HCT116 (cell line): ENCODE measurements at regions not wholly inside any gene's neighbourhood (a gene's known extent, or its start where the extent isn't known, plus 50 kb on each side); places are given as distances from the start of the nearest gene placed in this dataset.

Source experiments
- ATAC-seq: fragments of 200-7000 bp; cut with Tn5 transposase; 2 replicates; pipeline ENCODE4 v1.9.1; 2020; ENCODE audit warnings: mild to moderate bottlenecking, moderate library complexity
- BruUV-seq: library from RNA; stranded (reverse); fragments of 400-500 nt; replicated peaks from 2 replicates; lab custom pipeline; 2021; lab: Mats Ljungman, UMichigan
- CTCF ChIA-PET: fragments of 300-600 bp; sonication (Branson Sonifier 250); formaldehyde crosslinking; loops from one replicate; lab custom pipeline; 2021; ENCODE audit warnings: antibody characterized with exemption; lab: Charles Lee
- POLR2A ChIA-PET: fragments of 300-600, 350-600 bp; sonication (Branson Sonifier 250); formaldehyde crosslinking; loops from one replicate; lab custom pipeline; 2021; ENCODE audit warnings: antibody characterized with exemption; lab: Charles Lee
- RAD21 ChIA-PET, 2 experiments: fragments of 300-600 bp; sonication (Branson Sonifier 250); formaldehyde crosslinking; loops; one replicate each; lab custom pipeline; 2023; ENCODE audit warnings: low total read pairs in 2 of 2; ENCODE audit not compliant: uncharacterized antibody in 2 of 2, unreplicated experiment in 2 of 2, low non-redundant PET in 1 of 2; lab: Charles Lee
- DNase-seq: peaks from one replicate; pipeline ENCODE4 v3.0.0-alpha.2; 2010; ENCODE audit warnings: low read depth, low spot score
- H2AFZ ChIP-seq: fragments of 200-600 bp; shearing (Covaris generic), sonication (generic); 2 replicates; pipeline ENCODE4 v1.6.1; 2017; ENCODE audit warnings: low read depth, mixed run types, mixed read lengths, antibody characterized with exemption, low read length; ENCODE audit not compliant: poor library complexity, severe bottlenecking
- H3K27ac ChIP-seq: 2 replicates; pipeline ENCODE4 v1.5.1; 2012; ENCODE audit warnings: low read depth, low read length
- H3K27me3 ChIP-seq: fragments of 200-600 bp; sonication (generic); 2 replicates; pipeline ENCODE4 v1.6.1; 2016; ENCODE audit warnings: mixed run types, low read length, mixed read lengths; ENCODE audit not compliant: insufficient read depth
- H3K36me3 ChIP-seq, 2 experiments: fragments of 200-500 bp in 1 of 2; fragments of 200-600 bp in 1 of 2; sonication (Bioruptor generic) in 1 of 2; sonication (generic) in 1 of 2; 2 replicates each; pipeline versions ENCODE4 v1.5.1 to v1.6.1; 2014 to 2016; ENCODE audit warnings: low read length in 2 of 2, inconsistent platforms in 1 of 2, mixed read lengths in 1 of 2, mixed run types in 1 of 2; ENCODE audit not compliant: insufficient read depth in 2 of 2, control insufficient read depth in 1 of 2
- H3K4me1 ChIP-seq, 2 experiments: fragments of 200-600 bp in 1 of 2; sonication (generic) in 1 of 2; 2 replicates each; pipeline versions ENCODE4 v1.5.1 to v1.6.1; 2012 to 2017; ENCODE audit warnings: low read length in 2 of 2, inconsistent platforms in 1 of 2, mild to moderate bottlenecking in 1 of 2, mixed read lengths in 1 of 2, mixed run types in 1 of 2, moderate library complexity in 1 of 2; ENCODE audit not compliant: insufficient read depth in 2 of 2, control insufficient read depth in 1 of 2
- H3K4me2 ChIP-seq: fragments of 200-600 bp; sonication (generic); 2 replicates; pipeline ENCODE4 v1.6.1; 2017; ENCODE audit warnings: mixed run types, low read length, mixed read lengths
- H3K4me3 ChIP-seq, 2 experiments: fragments of 200-600 bp in 1 of 2; sonication (generic) in 1 of 2; replicated peaks in 1 of 2; 2 replicates each; pipeline ENCODE4 v1.5.1; 2011 to 2016; ENCODE audit warnings: low read length in 2 of 2, control low read depth in 1 of 2, low read depth in 1 of 2, mild to moderate bottlenecking in 1 of 2, mixed read lengths in 1 of 2, mixed run types in 1 of 2
- H3K79me2 ChIP-seq: fragments of 200-600 bp; sonication (generic); 2 replicates; pipeline ENCODE4 v1.6.1; 2017; ENCODE audit warnings: mild to moderate bottlenecking, mixed run types, low read length, moderate library complexity, mixed read lengths; ENCODE audit not compliant: insufficient read depth
- H3K9ac ChIP-seq: fragments of 200-600 bp; sonication (generic); 2 replicates; pipeline ENCODE4 v1.6.1; 2016; ENCODE audit warnings: low read length, mixed read lengths
- H3K9me2 ChIP-seq: fragments of 200-600 bp; sonication (generic), shearing (Covaris generic); 2 replicates; pipeline ENCODE4 v1.6.1; 2017; ENCODE audit warnings: mixed run types, mild to moderate bottlenecking, moderate library complexity; ENCODE audit not compliant: insufficient read depth
- H3K9me3 ChIP-seq, 2 experiments: fragments of 200-500 bp in 1 of 2; fragments of 200-600 bp in 1 of 2; sonication (Bioruptor generic) in 1 of 2; sonication (generic) in 1 of 2; 2 replicates each; pipeline ENCODE4 v1.6.1; 2014 to 2017; ENCODE audit warnings: low read length in 2 of 2, mixed read lengths in 2 of 2, inconsistent platforms in 1 of 2, low read depth in 1 of 2, mild to moderate bottlenecking in 1 of 2, mixed run types in 1 of 2, moderate library complexity in 1 of 2; ENCODE audit not compliant: control insufficient read depth in 1 of 2, insufficient read depth in 1 of 2
- H4K20me1 ChIP-seq: fragments of 200-600 bp; sonication (generic), shearing (Covaris generic); 2 replicates; pipeline ENCODE4 v1.6.1; 2017; ENCODE audit warnings: mixed run types, mild to moderate bottlenecking, moderate library complexity; ENCODE audit not compliant: insufficient read depth
- CBX3 ChIP-seq: IDR thresholded peaks from 2 replicates; pipeline ENCODE4 v1.6.1; 2012; ENCODE audit warnings: low read depth
- JUND ChIP-seq: IDR thresholded peaks from 2 replicates; pipeline ENCODE4 v1.6.1; 2012
- SIN3A ChIP-seq: IDR thresholded peaks from 2 replicates; pipeline ENCODE4 v1.6.1; 2012; ENCODE audit warnings: low read depth
- ZNF274 ChIP-seq: fragments of 200-500 bp; sonication (Bioruptor generic); IDR thresholded peaks from 2 replicates; pipeline ENCODE4 v1.6.1; 2014; ENCODE audit warnings: mild to moderate bottlenecking, low read depth, low read length, inconsistent platforms
- intact Hi-C: fragments of 100-400 bp; cut with micrococcal nuclease; formaldehyde crosslinking; loops from 2 replicates; pipeline ENCODE4 v1.10.0; 2022
- TF ChIP-seq, protein P1 (sequence below): IDR thresholded peaks from 2 replicates; pipeline ENCODE4 v1.6.1; 2012
- TF ChIP-seq, protein P2 (sequence below): IDR thresholded peaks from 2 replicates; pipeline ENCODE4 v1.6.1; 2012; ENCODE audit warnings: low read depth

DNA sequence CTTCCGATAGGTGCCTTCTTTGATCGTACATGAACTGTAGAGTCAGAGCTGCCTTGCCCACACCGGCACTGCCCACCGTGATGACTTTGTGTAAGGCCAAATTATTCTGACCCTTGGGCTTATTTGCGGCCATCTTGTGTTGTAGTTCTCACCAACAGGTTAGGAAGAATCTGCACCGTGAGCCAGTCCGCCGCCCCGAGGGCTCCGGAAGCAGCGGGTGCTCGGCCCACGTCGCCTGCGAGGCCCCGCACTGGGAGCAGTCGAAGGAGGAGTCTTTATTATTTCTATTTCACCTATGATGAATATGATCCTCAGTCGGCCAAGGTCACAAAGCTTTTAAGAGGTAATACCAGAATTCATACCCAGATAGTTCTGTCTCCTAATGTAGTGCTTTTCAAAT, 70.6 kb upstream of the SYT1 start:
- BruUV-seq: no TSS peak
- no peak for DNase-seq
- POLR2A ChIA-PET: no interaction called here
- Histone ChIP-seq H2AFZ (no peak overlapping the region), H3K27ac (no peak overlapping the region), H3K4me1 (no peaks in the 10 kb centered on the region), H3K9ac (no peak overlapping the region), H3K79me2 (no peaks in the 10 kb centered on the region), H3K9me3 (0 out of 4 replicates have a peak, but pooled peaks cover 0 to 9% of the 10 kb centered on the region in 2 experiments), H3K4me3 (no peak overlapping the region), H3K4me2 (no peak overlapping the region), H3K9me2 (no peaks in the 10 kb centered on the region), H3K36me3 (no peaks in the 10 kb centered on the region; a peak in 1 of 4 replicates), H3K27me3 (no peaks in the 10 kb centered on the region), H4K20me1 (no peaks in the 10 kb centered on the region)
- intact Hi-C loops: no loop called here
- TF ChIP-seq, protein P1, sequence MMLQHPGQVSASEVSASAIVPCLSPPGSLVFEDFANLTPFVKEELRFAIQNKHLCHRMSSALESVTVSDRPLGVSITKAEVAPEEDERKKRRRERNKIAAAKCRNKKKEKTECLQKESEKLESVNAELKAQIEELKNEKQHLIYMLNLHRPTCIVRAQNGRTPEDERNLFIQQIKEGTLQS: no peak
- no peak for TF ChIP-seq CBX3
- TF ChIP-seq, protein P2, sequence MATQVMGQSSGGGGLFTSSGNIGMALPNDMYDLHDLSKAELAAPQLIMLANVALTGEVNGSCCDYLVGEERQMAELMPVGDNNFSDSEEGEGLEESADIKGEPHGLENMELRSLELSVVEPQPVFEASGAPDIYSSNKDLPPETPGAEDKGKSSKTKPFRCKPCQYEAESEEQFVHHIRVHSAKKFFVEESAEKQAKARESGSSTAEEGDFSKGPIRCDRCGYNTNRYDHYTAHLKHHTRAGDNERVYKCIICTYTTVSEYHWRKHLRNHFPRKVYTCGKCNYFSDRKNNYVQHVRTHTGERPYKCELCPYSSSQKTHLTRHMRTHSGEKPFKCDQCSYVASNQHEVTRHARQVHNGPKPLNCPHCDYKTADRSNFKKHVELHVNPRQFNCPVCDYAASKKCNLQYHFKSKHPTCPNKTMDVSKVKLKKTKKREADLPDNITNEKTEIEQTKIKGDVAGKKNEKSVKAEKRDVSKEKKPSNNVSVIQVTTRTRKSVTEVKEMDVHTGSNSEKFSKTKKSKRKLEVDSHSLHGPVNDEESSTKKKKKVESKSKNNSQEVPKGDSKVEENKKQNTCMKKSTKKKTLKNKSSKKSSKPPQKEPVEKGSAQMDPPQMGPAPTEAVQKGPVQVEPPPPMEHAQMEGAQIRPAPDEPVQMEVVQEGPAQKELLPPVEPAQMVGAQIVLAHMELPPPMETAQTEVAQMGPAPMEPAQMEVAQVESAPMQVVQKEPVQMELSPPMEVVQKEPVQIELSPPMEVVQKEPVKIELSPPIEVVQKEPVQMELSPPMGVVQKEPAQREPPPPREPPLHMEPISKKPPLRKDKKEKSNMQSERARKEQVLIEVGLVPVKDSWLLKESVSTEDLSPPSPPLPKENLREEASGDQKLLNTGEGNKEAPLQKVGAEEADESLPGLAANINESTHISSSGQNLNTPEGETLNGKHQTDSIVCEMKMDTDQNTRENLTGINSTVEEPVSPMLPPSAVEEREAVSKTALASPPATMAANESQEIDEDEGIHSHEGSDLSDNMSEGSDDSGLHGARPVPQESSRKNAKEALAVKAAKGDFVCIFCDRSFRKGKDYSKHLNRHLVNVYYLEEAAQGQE: no peak
- no peak for ATAC-seq
- CTCF ChIA-PET: no interaction called here
- RAD21 ChIA-PET: no interaction called here

DNA sequence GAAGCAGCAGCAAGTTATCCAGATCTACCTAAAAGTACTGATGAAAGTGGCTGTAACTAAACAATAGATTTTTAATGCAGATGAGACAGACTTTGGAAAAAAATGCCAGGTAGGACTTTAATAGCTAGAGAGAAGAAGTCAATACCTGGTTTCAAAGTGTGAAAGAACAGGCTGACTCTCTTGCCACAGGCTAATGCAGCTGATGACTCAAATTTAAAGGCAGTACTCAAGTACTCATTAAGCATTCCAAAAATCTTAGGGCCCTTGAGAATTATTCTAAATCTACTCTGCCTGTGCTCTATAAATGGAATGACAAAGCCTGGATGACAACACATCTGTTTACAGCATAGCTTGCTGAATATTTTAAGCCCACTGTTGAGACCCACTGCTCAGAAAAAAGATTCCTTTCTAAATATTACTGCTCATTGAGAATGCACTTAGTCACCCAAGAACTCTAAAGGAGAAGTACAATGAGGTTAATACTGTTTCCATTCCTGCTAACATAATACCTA, 68.6 kb upstream of the SYT1 start:
- no peaks in the 10 kb centered on the region for H3K79me2 ChIP-seq
- ATAC-seq (no peak), DNase-seq (no peak)
- H4K20me1 ChIP-seq: no peaks in the 10 kb centered on the region
- no peaks in the 10 kb centered on the region for H3K4me1 ChIP-seq
- no TSS peak for BruUV-seq
- no peak overlapping the region for H3K9ac ChIP-seq
- no peaks in the 10 kb centered on the region for H3K9me2 ChIP-seq
- POLR2A ChIA-PET: no interaction called here
- H3K27me3 ChIP-seq: no peaks in the 10 kb centered on the region
- H3K9me3 ChIP-seq: 0 out of 4 replicates have a peak, but pooled peaks cover 0 to 9% of the 10 kb centered on the region in 2 experiments
- RAD21 ChIA-PET: no interaction called here
- no peak overlapping the region for H3K4me2 ChIP-seq
- H3K36me3 ChIP-seq: no peaks in the 10 kb centered on the region; a peak in 1 of 4 replicates
- no peak overlapping the region for H2AFZ ChIP-seq
- no peak overlapping the region for H3K27ac ChIP-seq
- H3K4me3 ChIP-seq: no peak overlapping the region
- TF ChIP-seq JUND: no peak
- no peak for TF ChIP-seq ZNF274
- TF ChIP-seq SIN3A: no peak
- CTCF ChIA-PET: no interaction called here
- intact Hi-C loops: no loop called here
